SK-N-SH (cell line): ENCODE measurements at regions not wholly inside any gene's neighbourhood (a gene's known extent, or its start where the extent isn't known, plus 50 kb on each side); places are given as distances from the start of the nearest gene placed in this dataset.

Experiments
- CTCF ChIP-seq: fragments of 200-600 bp; sonication (generic); IDR thresholded peaks from 2 replicates; pipeline ENCODE4 v1.6.1; 2017; ENCODE audit warnings: antibody characterized with exemption, mild to moderate bottlenecking, moderate library complexity
- ELF1 ChIP-seq: IDR thresholded peaks from 2 replicates; pipeline ENCODE4 v1.4.0; 2012
- FOXJ3 ChIP-seq: sonication (generic); formaldehyde crosslinking; IDR thresholded peaks from 2 replicates; pipeline ENCODE4 v1.5.1; 2020; ENCODE audit warnings: mild to moderate bottlenecking, missing genetic modification reagents
- GATA2 ChIP-seq: sonication (generic); formaldehyde crosslinking; IDR thresholded peaks from 2 replicates; pipeline ENCODE4 v1.5.0; 2020; ENCODE audit warnings: mild to moderate bottlenecking, missing genetic modification reagents
- MXI1 ChIP-seq: IDR thresholded peaks from 2 replicates; pipeline ENCODE4 v1.6.1; 2012; ENCODE audit warnings: mild to moderate bottlenecking, low read depth, low read length, improper control_type of control experiment
- PBX3 ChIP-seq: IDR thresholded peaks from 2 replicates; pipeline ENCODE4; 2012
- POLR2AphosphoS5 ChIP-seq: IDR thresholded peaks from 2 replicates; pipeline ENCODE4 v1.6.1; 2012; ENCODE audit warnings: low read depth, low read length
- RAD21 ChIP-seq: IDR thresholded peaks from 2 replicates; pipeline ENCODE4 v1.6.1; 2012; ENCODE audit warnings: mild to moderate bottlenecking, low read length
- RCOR1 ChIP-seq: fragments of 150-350 bp; IDR thresholded peaks from 2 replicates; pipeline ENCODE4 v1.6.1; 2017; ENCODE audit warnings: antibody characterized with exemption, low read length
- REST ChIP-seq: IDR thresholded peaks from 2 replicates; pipeline ENCODE4 v1.6.1; 2012; ENCODE audit warnings: mild to moderate bottlenecking, low read depth, low read length, moderate library complexity
- RFX5 ChIP-seq: IDR thresholded peaks from 2 replicates; pipeline ENCODE4 v1.6.1; 2012; ENCODE audit warnings: mild to moderate bottlenecking, improper control_type of control experiment, low read length
- SMC3 ChIP-seq: IDR thresholded peaks from 2 replicates; pipeline ENCODE4 v1.6.1; 2012; ENCODE audit warnings: low read depth, low read length, improper control_type of control experiment
- TCF12 ChIP-seq: IDR thresholded peaks from 2 replicates; pipeline ENCODE4 v1.4.0; 2012
- YY1 ChIP-seq: IDR thresholded peaks from 2 replicates; pipeline ENCODE4 v1.4.0; 2012; ENCODE audit warnings: low read depth, mild to moderate bottlenecking

GRCh38 chr7:33754933-33755928 is 150.1 kb upstream of the BMPER start:
- TF ChIP-seq PBX3 (no peak), SMC3 (no peak), POLR2AphosphoS5 (no peak), YY1 (no peak), CTCF (no peak), TCF12 (no peak), REST (no peak), GATA2 (peak; percentile 63), RFX5 (no peak), MXI1 (no peak), ELF1 (no peak), FOXJ3 (CRISPR knock-in tag) (no peak), RCOR1 (no peak), RAD21 (no peak)
